NT2/D1 (cell line): ENCODE measurements at regions not wholly inside any gene's neighbourhood (a gene's known extent, or its start where the extent isn't known, plus 50 kb on each side); places are given as distances from the start of the nearest gene placed in this dataset.

ENCODE experiments used
- YY1 ChIP-seq: IDR thresholded peaks from 2 replicates; pipeline ENCODE4 v1.6.1; 2011; ENCODE audit not compliant: insufficient read length, insufficient read depth
- ZNF274 ChIP-seq: IDR thresholded peaks from 2 replicates; pipeline ENCODE4 v1.6.1; 2011; ENCODE audit warnings: mild to moderate bottlenecking, low read depth, low read length

DNA sequence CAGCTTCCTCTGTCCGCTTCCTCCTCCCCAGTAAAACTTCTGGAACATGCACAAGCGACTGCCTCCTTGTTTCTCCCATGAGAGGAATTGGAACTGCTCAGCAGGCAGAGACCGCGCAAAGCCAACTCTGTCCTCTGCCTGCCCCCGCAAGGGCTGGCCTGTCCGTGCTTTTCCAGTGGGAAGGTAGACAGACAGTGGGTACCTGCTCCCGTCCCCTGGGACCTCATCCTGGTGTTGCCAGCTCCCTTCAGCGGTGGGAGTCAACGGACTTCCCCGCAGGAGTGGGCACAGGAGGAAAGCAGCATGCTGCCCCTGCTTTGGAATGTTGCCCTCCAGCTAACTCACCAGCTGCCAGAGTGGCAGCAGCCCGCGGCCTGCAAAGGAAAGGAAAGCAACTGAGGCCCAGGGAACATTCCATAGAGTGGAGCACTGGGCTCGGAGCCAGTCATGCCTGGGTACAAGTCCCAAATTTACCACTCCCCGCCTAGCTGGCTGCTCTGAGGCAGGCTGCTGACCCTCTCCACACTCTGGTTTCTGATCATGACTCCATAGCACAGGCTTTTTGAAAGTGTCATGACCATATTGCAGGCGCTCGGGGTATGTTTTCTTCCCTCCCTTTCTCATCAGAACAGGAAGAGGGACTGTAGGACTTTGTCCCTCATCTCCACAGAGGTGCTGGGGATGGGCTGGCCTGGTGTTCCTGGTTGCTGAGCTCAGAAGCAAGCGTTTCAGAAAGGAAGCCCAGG, 89.2 kb upstream of the CLMN start:
- TF ChIP-seq ZNF274 (no peak), YY1 (no peak)
